ENCODE measurements at regions not wholly inside any gene's neighbourhood (a gene's known extent, or its start where the extent isn't known, plus 50 kb on each side); places are given as distances from the start of the nearest gene placed in this dataset.

DNA sequence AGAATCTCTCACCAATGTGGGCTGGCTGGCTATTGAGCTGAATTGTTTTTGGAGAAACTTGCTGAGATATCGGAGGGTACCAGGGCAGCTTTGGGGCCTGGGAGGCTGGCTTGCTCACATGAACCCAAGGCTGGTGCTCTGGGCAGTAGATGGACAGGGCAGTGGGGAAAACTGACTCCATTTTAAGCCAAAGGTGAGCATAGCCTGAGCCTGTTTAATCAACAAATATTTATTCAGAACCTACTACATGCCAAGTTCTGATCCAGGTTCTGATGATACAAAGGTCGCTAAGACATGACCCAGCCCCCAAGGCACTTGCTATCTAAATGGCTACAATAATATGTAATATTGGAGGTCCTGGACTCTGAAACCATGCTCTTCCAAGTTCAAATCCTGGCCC lies 86.6 kb downstream of the BUB3 start:
- FAIRE-seq, result no peak
- H3K4me3 ChIP-seq (ENCODE audit: control insufficient read depth in 2 of 3, extremely low read depth in 1 of 3, insufficient read depth in 2 of 3, low read depth in 1 of 3, low read length in 3 of 3), result no peak overlapping the region
- dilution Hi-C loops (cut with MboI; ENCODE audit: extremely low pct_ligation_motif_present, low sequenced_read_pairs), result no loop called here

DNA sequence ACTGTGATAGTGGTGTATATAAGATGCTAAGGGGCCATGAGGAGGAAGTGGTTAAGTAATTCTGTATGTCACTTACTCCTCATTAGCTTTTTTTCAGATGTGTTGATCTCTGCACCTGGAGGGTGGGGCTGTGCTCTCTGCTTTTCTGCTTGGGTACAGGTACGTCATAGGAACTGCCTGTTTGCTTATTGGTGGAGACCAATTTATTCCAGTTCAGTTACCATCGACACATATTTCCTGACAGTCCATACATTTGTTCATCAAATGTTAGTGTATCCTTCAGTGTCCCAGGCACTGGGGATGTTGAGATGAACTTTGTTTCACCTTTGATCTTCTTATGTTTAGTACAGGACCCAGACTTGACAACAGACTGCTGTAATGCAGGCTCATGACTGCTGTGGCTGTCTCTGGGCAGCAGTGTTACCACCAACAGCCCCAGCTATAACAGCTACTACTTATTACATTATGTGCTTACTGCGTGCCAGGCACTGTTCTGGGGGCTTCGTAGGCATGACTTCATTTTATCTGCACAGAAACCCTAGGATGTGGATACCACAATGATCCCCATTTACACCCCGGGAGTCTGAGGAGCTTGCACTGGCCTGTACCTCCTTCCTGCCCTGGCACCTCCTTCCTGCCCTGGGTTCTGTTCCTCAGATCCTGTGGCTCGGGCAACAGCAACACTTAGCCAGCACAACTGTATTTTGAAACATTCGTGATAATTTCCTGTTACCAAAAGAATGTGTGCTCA lies 87.4 kb downstream of the BUB3 start:
- no peaks in the 10 kb centered on the region for H3K27me3 ChIP-seq (ENCODE audit: control insufficient read depth, extremely low read depth, insufficient read depth, low read length)
- no peak overlapping the region for H3K4me3 ChIP-seq (ENCODE audit: control insufficient read depth in 2 of 3, extremely low read depth in 1 of 3, insufficient read depth in 2 of 3, low read depth in 1 of 3, low read length in 3 of 3)
- no peak overlapping the region for H3K4me2 ChIP-seq (ENCODE audit: control insufficient read depth, extremely low read depth, insufficient read depth, low read depth, low read length)
- no peak overlapping the region for H3K27ac ChIP-seq (ENCODE audit: control insufficient read depth, insufficient read depth, low read length)
- H3K9ac ChIP-seq (ENCODE audit: control insufficient read depth, extremely low read depth, insufficient read depth, low read length), result no peak overlapping the region
- no peak overlapping the region for H2AFZ ChIP-seq (ENCODE audit: control insufficient read depth, low read length)
- H3K79me2 ChIP-seq (ENCODE audit: control insufficient read depth, insufficient read depth, low read length), result no peaks in the 10 kb centered on the region
- FAIRE-seq, result no peak
- TF ChIP-seq, protein P1, sequence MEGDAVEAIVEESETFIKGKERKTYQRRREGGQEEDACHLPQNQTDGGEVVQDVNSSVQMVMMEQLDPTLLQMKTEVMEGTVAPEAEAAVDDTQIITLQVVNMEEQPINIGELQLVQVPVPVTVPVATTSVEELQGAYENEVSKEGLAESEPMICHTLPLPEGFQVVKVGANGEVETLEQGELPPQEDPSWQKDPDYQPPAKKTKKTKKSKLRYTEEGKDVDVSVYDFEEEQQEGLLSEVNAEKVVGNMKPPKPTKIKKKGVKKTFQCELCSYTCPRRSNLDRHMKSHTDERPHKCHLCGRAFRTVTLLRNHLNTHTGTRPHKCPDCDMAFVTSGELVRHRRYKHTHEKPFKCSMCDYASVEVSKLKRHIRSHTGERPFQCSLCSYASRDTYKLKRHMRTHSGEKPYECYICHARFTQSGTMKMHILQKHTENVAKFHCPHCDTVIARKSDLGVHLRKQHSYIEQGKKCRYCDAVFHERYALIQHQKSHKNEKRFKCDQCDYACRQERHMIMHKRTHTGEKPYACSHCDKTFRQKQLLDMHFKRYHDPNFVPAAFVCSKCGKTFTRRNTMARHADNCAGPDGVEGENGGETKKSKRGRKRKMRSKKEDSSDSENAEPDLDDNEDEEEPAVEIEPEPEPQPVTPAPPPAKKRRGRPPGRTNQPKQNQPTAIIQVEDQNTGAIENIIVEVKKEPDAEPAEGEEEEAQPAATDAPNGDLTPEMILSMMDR (optimal IDR thresholded peaks at IDR 0.05 in 1 of 3, IDR thresholded peaks at IDR 0.05 in 1 of 3, conservative IDR thresholded peaks at IDR 0.05 in 1 of 3; ENCODE audit: extremely low read depth in 1 of 3, insufficient read depth in 2 of 3, low read length in 3 of 3), result no peak
- TF ChIP-seq EZH2 (IDR thresholded peaks at IDR 0.05; ENCODE audit: low read length), result no peak
- H3K9me3 ChIP-seq (ENCODE audit: control insufficient read depth, low read depth, low read length), result no peaks in the 10 kb centered on the region
- no peaks in the 10 kb centered on the region for H3K4me1 ChIP-seq (ENCODE audit: control insufficient read depth, extremely low read depth, insufficient read depth, low read length)
- H3K36me3 ChIP-seq (ENCODE audit: control insufficient read depth in 2 of 2, extremely low read depth in 1 of 2, insufficient read depth in 2 of 2, low read length in 2 of 2), result no peaks in the 10 kb centered on the region
- dilution Hi-C loops (cut with MboI; ENCODE audit: extremely low pct_ligation_motif_present, low sequenced_read_pairs), result no loop called here
- no peak for DNase-seq (ENCODE audit: low read depth, low spot score)
- no peaks in the 10 kb centered on the region for H4K20me1 ChIP-seq (ENCODE audit: control insufficient read depth, extremely low read depth, insufficient read depth, low read length)
- H3K9me1 ChIP-seq (ENCODE audit: control insufficient read depth, extremely low read depth, insufficient read depth, low read length), result no peaks in the 10 kb centered on the region

More for the DNA sequence above, 86.6 kb downstream of the BUB3 start:
- Histone ChIP-seq H3K9me1 (ENCODE audit: control insufficient read depth, extremely low read depth, insufficient read depth, low read length) (no peaks in the 10 kb centered on the region), H3K27me3 (ENCODE audit: control insufficient read depth, extremely low read depth, insufficient read depth, low read length) (no peaks in the 10 kb centered on the region), H3K36me3 (ENCODE audit: control insufficient read depth in 2 of 2, extremely low read depth in 1 of 2, insufficient read depth in 2 of 2, low read length in 2 of 2) (no peaks in the 10 kb centered on the region), H3K27ac (ENCODE audit: control insufficient read depth, insufficient read depth, low read length) (no peak overlapping the region), H3K9me3 (ENCODE audit: control insufficient read depth, low read depth, low read length) (no peaks in the 10 kb centered on the region), H3K9ac (ENCODE audit: control insufficient read depth, extremely low read depth, insufficient read depth, low read length) (no peak overlapping the region), H3K4me1 (ENCODE audit: control insufficient read depth, extremely low read depth, insufficient read depth, low read length) (no peaks in the 10 kb centered on the region), H4K20me1 (ENCODE audit: control insufficient read depth, extremely low read depth, insufficient read depth, low read length) (no peaks in the 10 kb centered on the region), H3K4me2 (ENCODE audit: control insufficient read depth, extremely low read depth, insufficient read depth, low read depth, low read length) (no peak overlapping the region), H3K79me2 (ENCODE audit: control insufficient read depth, insufficient read depth, low read length) (no peaks in the 10 kb centered on the region), H2AFZ (ENCODE audit: control insufficient read depth, low read length) (no peak overlapping the region)
- DNase-seq (ENCODE audit: low read depth, low spot score), result no peak
- TF ChIP-seq, protein P1 (optimal IDR thresholded peaks at IDR 0.05 in 1 of 3, IDR thresholded peaks at IDR 0.05 in 1 of 3, conservative IDR thresholded peaks at IDR 0.05 in 1 of 3; ENCODE audit: extremely low read depth in 1 of 3, insufficient read depth in 2 of 3, low read length in 3 of 3), result no peak
- TF ChIP-seq EZH2 (IDR thresholded peaks at IDR 0.05; ENCODE audit: low read length), result no peak
